COLO668 (cell line): ENCODE measurements at regions not wholly inside any gene's neighbourhood (a gene's known extent, or its start where the extent isn't known, plus 50 kb on each side); places are given as distances from the start of the nearest gene placed in this dataset.

ENCODE experiments used
- DNase-seq: peaks from one replicate; lab custom pipeline; 2025; ENCODE audit not compliant: unreplicated experiment; lab: John Stamatoyannopoulos, UW

DNA sequence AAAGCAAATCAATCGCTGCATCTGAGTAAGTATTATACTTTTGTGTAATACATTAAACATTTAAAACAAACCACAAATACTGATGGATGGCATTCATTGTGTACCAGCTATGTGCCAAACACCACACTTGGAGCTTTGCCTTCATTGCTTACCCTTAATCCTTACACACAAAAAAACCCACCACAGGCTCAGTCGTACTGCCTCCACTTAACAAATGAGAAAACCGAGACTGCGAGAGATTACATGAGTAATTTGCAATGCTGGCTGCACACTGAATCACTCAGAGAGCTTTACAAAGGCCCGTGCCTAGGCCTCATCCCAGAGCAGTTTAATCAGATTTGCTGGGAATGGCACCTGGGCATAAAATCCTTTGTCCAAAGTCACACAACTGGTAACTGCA, 130.5 kb downstream of the EDN1 start:
- no peak for DNase-seq

- DNase-seq: no peak
These were observed 131.4 kb downstream of the EDN1 start for GRCh38 chr6:12421596-12421995.

DNA sequence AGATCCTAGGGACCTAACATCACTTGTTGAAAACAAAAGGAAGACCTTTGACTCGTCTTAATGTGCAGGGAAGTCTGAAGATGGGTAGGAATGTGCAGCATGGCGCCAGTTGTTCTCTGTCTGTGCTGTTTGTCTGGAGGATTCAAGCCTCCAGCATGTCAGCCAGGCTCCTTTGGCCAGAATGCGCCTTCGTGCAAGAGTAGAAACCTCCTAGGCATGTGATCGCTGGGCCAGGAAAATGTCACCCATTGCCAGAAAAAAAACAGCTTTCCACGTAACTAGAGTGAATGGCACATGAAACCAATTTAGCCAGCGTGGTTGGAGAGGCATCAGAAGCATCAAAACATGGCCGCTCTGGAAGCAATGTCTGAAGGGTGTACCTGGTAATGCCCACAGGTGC, 132.7 kb downstream of the EDN1 start:
- no peak for DNase-seq

- no peak for DNase-seq
These were observed 133.7 kb downstream of the EDN1 start for GRCh38 chr6:12423832-12424231.

DNA sequence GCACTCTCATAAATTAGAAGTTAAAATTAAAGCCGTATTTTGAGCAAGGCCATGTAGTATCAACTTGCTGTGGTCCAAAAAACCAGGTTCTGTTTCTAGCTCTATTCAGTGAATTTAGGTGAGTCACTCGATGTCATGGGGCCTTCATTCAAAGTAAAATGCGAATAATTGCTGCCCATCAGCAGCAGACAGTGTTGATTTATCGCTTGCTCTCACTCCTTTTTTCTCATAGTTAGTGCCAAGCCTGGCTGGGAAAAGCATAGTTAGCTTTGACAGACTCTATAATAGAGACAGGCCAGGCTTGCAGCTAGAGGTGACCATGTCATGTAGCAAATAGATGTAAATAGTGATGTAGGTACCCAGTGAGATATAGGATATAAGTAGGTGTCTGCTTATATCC, 136.0 kb downstream of the EDN1 start:
- DNase-seq: no peak

DNA sequence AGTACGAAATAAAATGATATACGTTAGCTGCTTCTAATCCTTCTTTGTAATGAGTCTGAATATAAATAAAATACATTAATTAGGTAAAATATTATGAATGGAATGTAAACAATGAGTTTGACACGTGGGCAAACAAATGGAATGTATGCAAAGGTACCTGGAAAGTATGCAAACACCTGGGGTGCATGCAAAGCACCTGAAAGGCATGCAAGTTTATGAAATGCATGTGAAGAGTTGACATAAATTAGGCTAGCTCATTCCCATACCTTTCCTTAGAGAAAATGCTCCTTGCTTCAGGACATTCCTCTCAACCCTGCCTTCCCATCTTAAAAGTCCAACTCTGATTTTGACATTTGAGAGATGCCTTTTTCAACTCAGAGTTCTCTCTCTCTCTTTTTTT, 140.9 kb downstream of the EDN1 start:
- no peak for DNase-seq

GRCh38 chr6:12436224-12436623, 146.1 kb downstream of the EDN1 start:
- DNase-seq: no peak

DNA sequence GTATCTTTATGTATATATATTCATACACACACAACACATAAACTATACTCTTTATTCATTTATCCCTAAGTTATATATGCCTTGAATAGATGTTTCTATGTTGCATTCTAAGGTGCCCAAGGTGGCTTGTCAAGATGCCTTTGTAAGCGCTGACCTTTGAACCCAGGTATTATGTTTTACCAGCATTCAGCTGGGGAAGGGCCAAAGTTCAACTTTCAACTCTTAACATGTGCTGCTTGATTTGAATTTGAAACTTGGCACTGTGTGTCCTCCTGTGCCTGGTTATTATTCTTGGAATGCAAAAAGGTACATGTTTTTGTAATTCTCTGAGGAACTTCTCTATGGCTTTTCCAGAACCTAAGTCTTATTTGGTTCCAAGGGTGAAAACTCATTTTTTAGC, 146.5 kb downstream of the EDN1 start:
- no peak for DNase-seq

- DNase-seq: no peak
These were observed 149.1 kb downstream of the EDN1 start for GRCh38 chr6:12439296-12439695.

- DNase-seq: no peak
These were observed 150.8 kb downstream of the EDN1 start for GRCh38 chr6:12440981-12441380.

DNA sequence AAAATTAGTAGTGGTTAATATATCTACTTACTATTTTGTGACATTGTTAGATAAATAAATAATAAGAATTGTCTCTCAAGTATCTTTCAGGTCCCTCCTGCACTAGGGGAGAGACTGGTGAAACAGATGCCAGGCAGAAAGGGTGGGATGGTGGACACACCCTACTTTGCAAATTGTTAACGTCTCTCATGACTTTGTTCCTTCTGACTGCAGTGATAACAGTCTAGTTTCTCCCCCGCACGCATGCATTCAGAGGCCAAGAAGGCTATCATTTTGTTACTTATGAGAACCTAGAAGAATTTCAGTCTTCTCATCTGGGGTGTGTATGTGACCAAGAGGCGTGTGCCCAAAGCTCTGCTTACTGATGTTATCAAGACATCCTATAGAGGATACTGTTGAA, 152.3 kb downstream of the EDN1 start:
- DNase-seq: no peak

- no peak for DNase-seq
These were observed 156.2 kb downstream of the EDN1 start for GRCh38 chr6:12446394-12446793.

GRCh38 chr6:12449447-12449846, 159.3 kb downstream of the EDN1 start:
- no peak for DNase-seq

DNA sequence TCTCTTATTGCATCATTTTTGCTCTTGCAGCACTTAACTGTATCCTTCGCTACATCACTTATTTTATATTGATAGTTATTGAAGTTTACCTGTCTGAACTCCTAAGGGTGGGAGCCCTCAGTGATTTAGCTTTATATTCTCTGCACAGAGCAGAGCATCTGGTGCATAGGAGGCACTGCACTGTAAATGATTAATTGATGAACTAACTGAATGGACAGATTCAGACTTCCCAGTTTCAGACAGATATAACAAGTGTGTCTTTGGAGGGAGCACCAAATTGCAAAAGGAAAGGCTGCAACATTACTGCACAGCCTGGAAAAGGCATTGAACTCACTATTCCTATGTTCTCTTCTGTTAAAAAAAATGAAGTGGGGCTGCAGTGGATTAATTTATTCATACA, 160.3 kb downstream of the EDN1 start:
- DNase-seq: no peak

DNA sequence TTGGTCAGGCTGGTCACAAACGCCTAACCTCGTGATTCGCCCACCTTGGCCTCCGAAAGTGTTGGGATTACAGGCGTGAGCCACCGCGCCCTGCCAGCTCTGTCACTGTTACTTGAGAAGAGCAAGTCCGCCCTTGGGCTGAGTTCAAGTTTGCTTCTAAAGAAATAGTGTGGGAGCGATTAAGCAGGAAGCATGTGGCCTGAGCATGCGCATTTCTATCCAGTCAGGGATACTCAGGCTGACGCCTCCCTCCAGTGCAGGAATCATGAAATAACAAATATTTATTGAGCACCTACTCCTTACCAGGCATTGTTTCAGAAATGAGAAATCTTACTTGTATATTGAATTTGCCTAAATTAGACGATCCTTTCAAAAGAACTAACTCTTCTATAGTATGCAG, 166.2 kb downstream of the EDN1 start:
- DNase-seq: no peak

DNA sequence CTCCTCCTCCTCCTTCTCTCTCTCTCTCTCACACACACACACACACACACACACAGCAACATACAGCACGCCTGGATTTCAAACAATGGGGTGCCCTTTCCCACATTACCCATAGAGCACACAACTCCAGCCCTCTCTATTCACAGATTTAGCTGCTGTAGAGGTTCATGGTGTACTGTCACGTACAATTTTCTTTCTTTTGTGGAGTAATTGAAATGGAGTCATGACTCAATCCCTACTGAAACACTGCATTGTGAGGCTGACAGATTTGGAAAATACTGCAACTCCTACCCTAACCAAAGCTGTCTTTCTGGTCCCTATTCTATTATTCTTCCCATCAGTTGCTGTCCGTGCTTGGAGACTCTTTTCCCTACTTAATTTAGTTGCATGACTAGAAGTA, 166.9 kb downstream of the EDN1 start:
- DNase-seq: no peak

DNA sequence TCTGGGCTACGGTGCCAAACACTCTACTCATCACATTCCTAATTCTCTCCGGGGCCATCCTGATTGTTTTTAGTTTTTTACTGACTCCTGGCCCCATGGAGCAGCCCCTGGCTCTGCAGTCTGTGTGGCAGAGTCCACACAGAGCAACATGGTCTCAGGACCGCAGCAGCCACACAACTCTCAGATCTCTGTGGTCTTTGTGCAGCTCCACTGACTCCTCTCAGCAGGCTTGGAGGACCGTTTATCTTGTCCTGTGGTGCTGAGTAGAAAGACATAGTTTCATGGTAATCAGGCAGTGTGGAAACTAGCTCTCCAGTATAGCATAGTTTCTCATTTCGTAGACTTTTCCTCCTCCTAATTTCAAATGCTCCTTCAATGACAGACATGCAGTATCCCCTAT, 168.4 kb downstream of the EDN1 start:
- DNase-seq: no peak

GRCh38 chr6:12459945-12460661, 169.9 kb downstream of the EDN1 start:
- no peak for DNase-seq

GRCh38 chr6:12467706-12468670, 177.8 kb downstream of the EDN1 start:
- DNase-seq: no peak

GRCh38 chr6:12472601-12473038, 182.5 kb downstream of the EDN1 start:
- no peak for DNase-seq

DNA sequence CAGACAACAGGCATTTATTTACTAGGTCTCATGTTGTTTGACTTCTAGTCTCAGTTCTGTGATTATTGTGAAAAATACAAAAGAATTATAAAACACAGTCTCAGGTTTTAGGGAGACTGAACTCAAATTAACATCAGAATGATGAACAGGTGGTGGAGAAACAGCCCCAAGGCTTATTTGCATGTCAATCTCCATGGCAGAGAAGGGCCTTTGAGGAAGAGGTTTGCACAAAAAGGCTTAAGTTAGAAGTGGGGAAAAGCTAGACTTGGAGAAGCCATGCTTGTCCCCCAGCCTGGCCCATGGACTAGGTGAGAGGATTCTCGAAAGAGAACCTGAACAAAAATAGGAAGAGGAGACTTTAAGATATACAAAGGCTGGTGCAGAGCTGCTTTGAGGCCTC, 183.3 kb downstream of the EDN1 start:
- no peak for DNase-seq
